ENCODE measurements at regions not wholly inside any gene's neighbourhood (a gene's known extent, or its start where the extent isn't known, plus 50 kb on each side); places are given as distances from the start of the nearest gene placed in this dataset.

- H3K4me3 Mint-ChIP-seq = no peak overlapping the region
- peaks cover 3% of the 10 kb centered on the region for H3K9me3 Mint-ChIP-seq
- H3K36me3 Mint-ChIP-seq = no peaks in the 10 kb centered on the region
- H3K27me3 Mint-ChIP-seq = no peaks in the 10 kb centered on the region
- DNase-seq (ENCODE audit: low spot score in 2 of 2) (no peak), ATAC-seq (ENCODE audit: low read depth) (no peak)
- H3K27ac Mint-ChIP-seq = no peak overlapping the region
- no peaks in the 10 kb centered on the region for H3K4me1 Mint-ChIP-seq
Observed at GRCh38 chr14:44170556-44170955, 336.5 kb downstream of the FSCB start.

GRCh38 chr14:44170101-44170500, 337.0 kb downstream of the FSCB start:
- no peak for ATAC-seq (ENCODE audit: low read depth)

GRCh38 chr14:44168566-44168965, 338.5 kb downstream of the FSCB start:
- Mint-ChIP-seq H3K4me1 (no peaks in the 10 kb centered on the region), H3K4me3 (no peak overlapping the region), H3K27ac (no peak overlapping the region), H3K36me3 (no peaks in the 10 kb centered on the region), H3K9me3 (no peaks in the 10 kb centered on the region), H3K27me3 (no peaks in the 10 kb centered on the region)
- ATAC-seq (ENCODE audit: low read depth) = no peak
- DNase-seq (ENCODE audit: low spot score in 2 of 2) = no peak

More at GRCh38 chr14:44170101-44170500, 337.0 kb downstream of the FSCB start:
- Mint-ChIP-seq H3K4me3 (no peak overlapping the region), H3K4me1 (no peaks in the 10 kb centered on the region), H3K27ac (no peak overlapping the region), H3K9me3 (peaks cover 3% of the 10 kb centered on the region), H3K27me3 (no peaks in the 10 kb centered on the region), H3K36me3 (no peaks in the 10 kb centered on the region)
- DNase-seq (ENCODE audit: low spot score in 2 of 2) = no peak

GRCh38 chr14:44166611-44167010, 340.5 kb downstream of the FSCB start:
- Mint-ChIP-seq H3K4me3 (no peak overlapping the region), H3K27ac (no peak overlapping the region), H3K36me3 (no peaks in the 10 kb centered on the region), H3K9me3 (peaks cover 5% of the 10 kb centered on the region), H3K4me1 (no peaks in the 10 kb centered on the region), H3K27me3 (no peaks in the 10 kb centered on the region)
- no peak for DNase-seq (ENCODE audit: low spot score in 2 of 2)
- ATAC-seq (ENCODE audit: low read depth) = no peak

GRCh38 chr14:44165936-44166335, 341.1 kb downstream of the FSCB start:
- DNase-seq (ENCODE audit: low spot score in 2 of 2) (no peak), ATAC-seq (ENCODE audit: low read depth) (no peak)
- Mint-ChIP-seq H3K36me3 (no peaks in the 10 kb centered on the region), H3K27ac (no peak overlapping the region), H3K4me1 (no peaks in the 10 kb centered on the region), H3K27me3 (no peaks in the 10 kb centered on the region), H3K9me3 (peaks cover 5% of the 10 kb centered on the region), H3K4me3 (no peak overlapping the region)

GRCh38 chr14:44165286-44165685, 341.8 kb downstream of the FSCB start:
- no peak for DNase-seq (ENCODE audit: low spot score in 2 of 2)
- Mint-ChIP-seq H3K27ac (no peak overlapping the region), H3K36me3 (no peaks in the 10 kb centered on the region), H3K9me3 (peaks cover 5% of the 10 kb centered on the region), H3K4me1 (no peaks in the 10 kb centered on the region), H3K27me3 (no peaks in the 10 kb centered on the region), H3K4me3 (no peak overlapping the region)
- no peak for ATAC-seq (ENCODE audit: low read depth)

- DNase-seq (ENCODE audit: low spot score in 2 of 2) = no peak
- H3K4me1 Mint-ChIP-seq = no peaks in the 10 kb centered on the region
- no peak overlapping the region for H3K4me3 Mint-ChIP-seq
- H3K9me3 Mint-ChIP-seq = peaks cover 5% of the 10 kb centered on the region
- H3K27ac Mint-ChIP-seq = no peak overlapping the region
- no peaks in the 10 kb centered on the region for H3K36me3 Mint-ChIP-seq
- no peaks in the 10 kb centered on the region for H3K27me3 Mint-ChIP-seq
- no peak for ATAC-seq (ENCODE audit: low read depth)
Observed at GRCh38 chr14:44163946-44164345, 343.1 kb downstream of the FSCB start.

- peaks cover 8% of the 10 kb centered on the region for H3K9me3 Mint-ChIP-seq
- ATAC-seq (ENCODE audit: low read depth) (no peak), DNase-seq (ENCODE audit: low spot score in 2 of 2) (no peak)
- no peak overlapping the region for H3K4me3 Mint-ChIP-seq
- no peak overlapping the region for H3K27ac Mint-ChIP-seq
- H3K4me1 Mint-ChIP-seq = no peaks in the 10 kb centered on the region
- H3K27me3 Mint-ChIP-seq = no peaks in the 10 kb centered on the region
- H3K36me3 Mint-ChIP-seq = no peaks in the 10 kb centered on the region
Observed at GRCh38 chr14:44162197-44162596, 344.9 kb downstream of the FSCB start.

GRCh38 chr14:44154874-44155273, 352.2 kb downstream of the FSCB start:
- H3K27ac Mint-ChIP-seq = no peak overlapping the region
- ATAC-seq (ENCODE audit: low read depth) (no peak), DNase-seq (ENCODE audit: low spot score in 2 of 2) (no peak)
- peaks cover 9% of the 10 kb centered on the region for H3K9me3 Mint-ChIP-seq
- H3K36me3 Mint-ChIP-seq = no peaks in the 10 kb centered on the region
- no peaks in the 10 kb centered on the region for H3K27me3 Mint-ChIP-seq
- H3K4me1 Mint-ChIP-seq = no peaks in the 10 kb centered on the region
- no peak overlapping the region for H3K4me3 Mint-ChIP-seq

- H3K27ac Mint-ChIP-seq = no peak overlapping the region
Observed at GRCh38 chr14:44154446-44154845, 352.6 kb downstream of the FSCB start.

GRCh38 chr14:44151130-44151820, 355.8 kb downstream of the FSCB start:
- Mint-ChIP-seq H3K9me3 (peaks cover 5% of the 10 kb centered on the region), H3K27ac (no peak overlapping the region), H3K27me3 (no peaks in the 10 kb centered on the region), H3K36me3 (no peaks in the 10 kb centered on the region), H3K4me1 (no peaks in the 10 kb centered on the region), H3K4me3 (no peak overlapping the region)
- no peak for DNase-seq (ENCODE audit: low spot score in 2 of 2)
- ATAC-seq (ENCODE audit: low read depth) = no peak

More at GRCh38 chr14:44154446-44154845, 352.6 kb downstream of the FSCB start:
- Mint-ChIP-seq H3K36me3 (no peaks in the 10 kb centered on the region), H3K4me1 (no peaks in the 10 kb centered on the region), H3K27me3 (no peaks in the 10 kb centered on the region), H3K9me3 (peaks cover 9% of the 10 kb centered on the region), H3K4me3 (no peak overlapping the region)
- no peak for DNase-seq (ENCODE audit: low spot score in 2 of 2)
- no peak for ATAC-seq (ENCODE audit: low read depth)

- H3K36me3 Mint-ChIP-seq = no peaks in the 10 kb centered on the region
- ATAC-seq (ENCODE audit: low read depth) (no peak), DNase-seq (ENCODE audit: low spot score in 2 of 2) (no peak)
- no peak overlapping the region for H3K4me3 Mint-ChIP-seq
- no peak overlapping the region for H3K27ac Mint-ChIP-seq
- peaks cover 6% of the 10 kb centered on the region for H3K9me3 Mint-ChIP-seq
- H3K4me1 Mint-ChIP-seq = no peaks in the 10 kb centered on the region
- H3K27me3 Mint-ChIP-seq = no peaks in the 10 kb centered on the region
Observed at GRCh38 chr14:44149597-44149996, 357.5 kb downstream of the FSCB start.

GRCh38 chr14:44142006-44142405, 365.1 kb downstream of the FSCB start:
- Mint-ChIP-seq H3K27ac (no peak overlapping the region), H3K4me1 (no peaks in the 10 kb centered on the region), H3K9me3 (peaks cover 4% of the 10 kb centered on the region), H3K27me3 (no peaks in the 10 kb centered on the region), H3K36me3 (no peaks in the 10 kb centered on the region), H3K4me3 (no peak overlapping the region)
- DNase-seq (ENCODE audit: low spot score in 2 of 2) (no peak), ATAC-seq (ENCODE audit: low read depth) (no peak)

GRCh38 chr14:44135972-44136371, 371.1 kb downstream of the FSCB start:
- peaks cover 2% of the 10 kb centered on the region for H3K4me1 Mint-ChIP-seq
- peak overlapping the region; percentile 68 for H3K4me3 Mint-ChIP-seq
- DNase-seq (ENCODE audit: low spot score in 2 of 2) (no peak), ATAC-seq (ENCODE audit: low read depth) (no peak)
- no peak overlapping the region for H3K27ac Mint-ChIP-seq
- H3K9me3 Mint-ChIP-seq = no peaks in the 10 kb centered on the region
- H3K27me3 Mint-ChIP-seq = no peaks in the 10 kb centered on the region
- H3K36me3 Mint-ChIP-seq = no peaks in the 10 kb centered on the region

GRCh38 chr14:44131861-44132260, 375.2 kb downstream of the FSCB start:
- Mint-ChIP-seq H3K27ac (no peak overlapping the region), H3K9me3 (peaks cover 2% of the 10 kb centered on the region), H3K4me3 (no peak overlapping the region), H3K36me3 (no peaks in the 10 kb centered on the region), H3K27me3 (no peaks in the 10 kb centered on the region), H3K4me1 (peaks cover 2% of the 10 kb centered on the region)
- DNase-seq (ENCODE audit: low spot score in 2 of 2) = no peak
- ATAC-seq (ENCODE audit: low read depth) = no peak

All from memory B cell (primary cell).